GM12874 (cell line): ENCODE measurements at regions not wholly inside any gene's neighbourhood (a gene's known extent, or its start where the extent isn't known, plus 50 kb on each side); places are given as distances from the start of the nearest gene placed in this dataset.

ENCODE experiments used
- TF ChIP-seq, protein P1 (sequence below): IDR thresholded peaks from 2 replicates; pipeline ENCODE4 v1.5.1; 2011; ENCODE audit warnings: low read depth, mild to moderate bottlenecking, control low read depth, low read length, moderate library complexity; ENCODE audit not compliant: insufficient read depth

GRCh38 chr1:170789063-170789462, 125.1 kb downstream of the PRRX1 start:
- TF ChIP-seq, protein P1, sequence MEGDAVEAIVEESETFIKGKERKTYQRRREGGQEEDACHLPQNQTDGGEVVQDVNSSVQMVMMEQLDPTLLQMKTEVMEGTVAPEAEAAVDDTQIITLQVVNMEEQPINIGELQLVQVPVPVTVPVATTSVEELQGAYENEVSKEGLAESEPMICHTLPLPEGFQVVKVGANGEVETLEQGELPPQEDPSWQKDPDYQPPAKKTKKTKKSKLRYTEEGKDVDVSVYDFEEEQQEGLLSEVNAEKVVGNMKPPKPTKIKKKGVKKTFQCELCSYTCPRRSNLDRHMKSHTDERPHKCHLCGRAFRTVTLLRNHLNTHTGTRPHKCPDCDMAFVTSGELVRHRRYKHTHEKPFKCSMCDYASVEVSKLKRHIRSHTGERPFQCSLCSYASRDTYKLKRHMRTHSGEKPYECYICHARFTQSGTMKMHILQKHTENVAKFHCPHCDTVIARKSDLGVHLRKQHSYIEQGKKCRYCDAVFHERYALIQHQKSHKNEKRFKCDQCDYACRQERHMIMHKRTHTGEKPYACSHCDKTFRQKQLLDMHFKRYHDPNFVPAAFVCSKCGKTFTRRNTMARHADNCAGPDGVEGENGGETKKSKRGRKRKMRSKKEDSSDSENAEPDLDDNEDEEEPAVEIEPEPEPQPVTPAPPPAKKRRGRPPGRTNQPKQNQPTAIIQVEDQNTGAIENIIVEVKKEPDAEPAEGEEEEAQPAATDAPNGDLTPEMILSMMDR = no peak

- TF ChIP-seq, protein P1 = no peak
These were observed 126.2 kb downstream of the PRRX1 start for GRCh38 chr1:170790175-170790574.

- TF ChIP-seq, protein P1 = no peak
These were observed 126.7 kb downstream of the PRRX1 start for GRCh38 chr1:170790651-170791071.

DNA sequence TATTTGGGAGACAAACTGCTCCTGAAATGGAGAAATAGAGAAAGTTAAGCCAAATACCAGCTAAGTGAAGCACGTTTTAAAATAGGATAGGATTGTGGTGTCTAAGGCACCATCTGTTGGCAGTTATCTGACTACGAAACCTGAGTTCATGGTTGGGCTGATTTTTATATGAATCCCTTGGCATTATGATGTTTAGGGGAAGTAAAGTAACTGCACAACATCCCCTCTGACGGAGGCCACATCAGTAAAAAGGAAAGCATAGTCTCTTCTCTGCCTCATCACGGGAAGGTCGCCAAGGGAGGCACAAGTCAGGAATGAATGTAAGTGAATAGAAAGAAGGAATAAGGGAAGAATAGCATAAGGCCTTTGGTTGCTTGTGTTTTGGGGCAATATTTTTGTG, 128.0 kb downstream of the PRRX1 start:
- TF ChIP-seq, protein P1 = no peak

GRCh38 chr1:170800265-170800664, 135.1 kb upstream of the MROH9 start:
- TF ChIP-seq, protein P1 = no peak

GRCh38 chr1:170800812-170801211, 134.5 kb upstream of the MROH9 start:
- TF ChIP-seq, protein P1 = no peak

GRCh38 chr1:170803711-170804110, 131.6 kb upstream of the MROH9 start:
- TF ChIP-seq, protein P1 = no peak

- TF ChIP-seq, protein P1 = no peak
These were observed 130.9 kb upstream of the MROH9 start for GRCh38 chr1:170804419-170804818.
